HG03565 (cell line): ENCODE measurements at regions not wholly inside any gene's neighbourhood (a gene's known extent, or its start where the extent isn't known, plus 50 kb on each side); places are given as distances from the start of the nearest gene placed in this dataset.

Experiments used
- ATAC-seq: cut with Tn5 transposase; IDR thresholded peaks from one replicate; pipeline ENCODE4 v1.9.1; 2021; ENCODE audit warnings: mild to moderate bottlenecking, moderate library complexity; ENCODE audit not compliant: unreplicated experiment

GRCh38 chr11:112457532-112457931 lies 196.9 kb upstream of the PLET1 start:
- no peak for ATAC-seq

GRCh38 chr11:112459001-112459400 lies 198.3 kb upstream of the PLET1 start:
- ATAC-seq: no peak

- no peak for ATAC-seq
Observed at GRCh38 chr11:112460141-112460540, 199.5 kb upstream of the PLET1 start.

GRCh38 chr11:112464949-112465348 lies 204.3 kb upstream of the PLET1 start:
- ATAC-seq: no peak

GRCh38 chr11:112465433-112466024 lies 204.9 kb upstream of the PLET1 start:
- ATAC-seq: no peak

GRCh38 chr11:112467721-112468120 lies 207.1 kb upstream of the PLET1 start:
- no peak for ATAC-seq

- no peak for ATAC-seq
Observed at GRCh38 chr11:112469376-112469775, 208.7 kb upstream of the PLET1 start.

- no peak for ATAC-seq
Observed at GRCh38 chr11:112470355-112470754, 209.7 kb upstream of the PLET1 start.

GRCh38 chr11:112471731-112472130 lies 211.1 kb upstream of the PLET1 start:
- ATAC-seq: no peak

- ATAC-seq: no peak
Observed at GRCh38 chr11:112477152-112477551, 216.5 kb upstream of the PLET1 start.

GRCh38 chr11:112477581-112478317 lies 217.1 kb upstream of the PLET1 start:
- ATAC-seq: no peak

GRCh38 chr11:112478806-112479205 lies 218.1 kb upstream of the PLET1 start:
- ATAC-seq: no peak

GRCh38 chr11:112481431-112481830 lies 220.8 kb upstream of the PLET1 start:
- no peak for ATAC-seq

GRCh38 chr11:112481893-112482292 lies 221.2 kb upstream of the PLET1 start:
- no peak for ATAC-seq

GRCh38 chr11:112485280-112485679 lies 224.6 kb upstream of the PLET1 start:
- no peak for ATAC-seq

- ATAC-seq: no peak
Observed at GRCh38 chr11:112497826-112498225, 237.2 kb upstream of the PLET1 start.

- ATAC-seq: no peak
Observed at GRCh38 chr11:112498701-112499100, 238.0 kb upstream of the PLET1 start.

GRCh38 chr11:112499153-112499880 lies 238.7 kb upstream of the PLET1 start:
- ATAC-seq: no peak

GRCh38 chr11:112499881-112500204 lies 239.2 kb upstream of the PLET1 start:
- no peak for ATAC-seq

- ATAC-seq: no peak
Observed at GRCh38 chr11:112503410-112503809, 242.8 kb upstream of the PLET1 start.

- ATAC-seq: no peak
Observed at GRCh38 chr11:112504056-112504455, 243.4 kb upstream of the PLET1 start.

- no peak for ATAC-seq
Observed at GRCh38 chr11:112506852-112507251, 246.2 kb upstream of the PLET1 start.
